ENCODE measurements at regions not wholly inside any gene's neighbourhood (a gene's known extent, or its start where the extent isn't known, plus 50 kb on each side); places are given as distances from the start of the nearest gene placed in this dataset.

GRCh38 chr5:61796773-61797172, 464.7 kb downstream of the ZSWIM6 start:
- DNase-seq = no peak

DNA sequence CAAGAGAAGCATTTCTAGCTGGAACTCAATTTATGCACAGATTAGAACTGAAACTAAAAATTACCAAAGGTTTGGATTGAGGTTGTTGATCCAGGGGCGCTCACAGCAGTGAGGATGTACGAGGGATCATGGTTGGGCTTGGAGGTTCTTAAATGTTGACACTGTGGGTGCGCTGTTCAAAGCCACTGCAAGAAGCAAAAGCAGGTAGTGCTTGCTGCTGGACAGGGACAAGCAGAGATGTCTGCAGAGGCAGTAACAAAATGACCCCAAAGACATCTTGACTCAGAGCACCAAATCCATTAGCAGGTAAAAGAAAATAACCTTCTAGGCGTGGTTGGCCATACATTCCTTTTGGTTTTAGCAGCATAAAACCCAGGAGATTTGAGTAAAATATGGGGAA, 468.4 kb downstream of the ZSWIM6 start:
- no peak for DNase-seq

DNA sequence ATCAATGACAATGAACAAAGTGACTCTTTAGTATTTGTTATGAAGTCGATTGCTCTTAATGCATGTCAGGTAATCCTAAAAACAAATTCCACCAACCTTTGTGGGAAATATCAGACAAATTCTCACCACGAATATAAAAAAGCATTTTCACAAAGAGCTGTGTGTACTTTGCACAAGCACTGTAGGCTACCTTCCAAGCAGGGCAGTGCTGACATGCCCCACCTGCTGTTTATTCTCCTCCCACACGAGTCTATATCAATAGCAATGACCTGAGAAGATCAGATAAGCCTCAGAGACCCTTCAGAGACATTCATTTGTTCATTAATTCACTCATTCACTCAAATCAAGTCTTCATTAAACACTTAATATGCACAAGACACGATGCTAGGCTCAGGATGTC, 469.1 kb downstream of the ZSWIM6 start:
- no peak for DNase-seq

DNA sequence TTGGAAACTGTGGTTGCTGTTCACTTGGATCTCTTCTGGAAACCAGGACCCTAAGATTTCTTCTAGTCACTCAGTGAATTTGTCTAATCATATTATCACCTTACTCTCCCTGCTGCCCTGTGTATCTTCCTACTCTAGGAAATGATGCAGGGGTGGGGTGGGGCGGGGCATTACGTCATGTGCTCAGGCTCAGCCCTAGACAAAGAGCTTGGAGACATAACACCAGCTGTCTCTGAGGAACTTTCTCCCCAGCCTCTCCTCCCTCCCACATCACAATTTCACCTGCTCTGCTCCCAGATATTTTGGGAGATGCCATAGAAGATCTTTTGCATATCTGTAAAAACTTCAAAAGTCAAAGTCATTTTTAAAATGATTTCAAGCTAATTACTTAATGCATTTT, 470.4 kb downstream of the ZSWIM6 start:
- no peak for DNase-seq

- no peak for DNase-seq
These were observed 473.0 kb downstream of the ZSWIM6 start for GRCh38 chr5:61805101-61805500.

GRCh38 chr5:61806491-61807020, 474.5 kb downstream of the ZSWIM6 start:
- no peak for DNase-seq

DNA sequence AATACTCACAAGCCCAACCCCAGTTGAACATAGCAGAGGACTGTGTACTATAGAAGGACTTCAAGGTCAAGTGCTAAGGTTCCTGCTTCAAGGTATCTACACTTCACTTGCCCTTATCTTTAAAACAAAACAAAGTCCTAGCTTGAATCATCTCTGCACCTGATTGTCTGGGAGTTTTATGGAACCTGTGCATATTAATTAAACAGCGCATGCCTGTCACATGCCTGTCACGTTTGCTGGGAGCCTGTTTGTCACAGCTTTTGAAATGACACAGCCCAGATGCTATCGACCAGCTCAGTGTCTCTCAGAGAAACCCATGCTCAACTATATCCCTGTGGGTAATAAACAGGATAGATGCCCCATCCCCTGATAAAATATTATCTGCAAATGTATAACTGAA, 476.0 kb downstream of the ZSWIM6 start:
- DNase-seq = no peak

GRCh38 chr5:61808909-61809308, 476.9 kb downstream of the ZSWIM6 start:
- DNase-seq = no peak

DNA sequence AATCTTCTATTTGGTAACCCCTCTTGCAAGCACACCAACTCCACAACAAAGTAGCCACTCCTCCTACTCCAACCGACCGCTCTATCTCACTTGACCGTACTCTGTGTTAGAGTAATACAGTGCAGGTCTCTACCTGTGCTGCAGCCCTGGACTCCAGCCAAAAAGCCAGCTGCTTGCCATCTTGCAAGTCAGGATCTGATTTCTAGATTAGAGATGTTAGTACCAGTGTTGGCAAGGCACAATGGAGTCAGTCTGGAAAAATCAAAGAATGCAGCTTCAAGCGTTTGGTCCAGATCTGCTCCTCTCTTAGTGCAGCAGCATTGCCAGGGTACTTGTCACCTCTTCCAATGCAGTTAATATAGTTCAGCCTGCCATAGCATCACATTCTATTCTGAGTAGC, 477.6 kb downstream of the ZSWIM6 start:
- no peak for DNase-seq

- DNase-seq = no peak
These were observed 479.0 kb downstream of the ZSWIM6 start for GRCh38 chr5:61811052-61811451.

DNA sequence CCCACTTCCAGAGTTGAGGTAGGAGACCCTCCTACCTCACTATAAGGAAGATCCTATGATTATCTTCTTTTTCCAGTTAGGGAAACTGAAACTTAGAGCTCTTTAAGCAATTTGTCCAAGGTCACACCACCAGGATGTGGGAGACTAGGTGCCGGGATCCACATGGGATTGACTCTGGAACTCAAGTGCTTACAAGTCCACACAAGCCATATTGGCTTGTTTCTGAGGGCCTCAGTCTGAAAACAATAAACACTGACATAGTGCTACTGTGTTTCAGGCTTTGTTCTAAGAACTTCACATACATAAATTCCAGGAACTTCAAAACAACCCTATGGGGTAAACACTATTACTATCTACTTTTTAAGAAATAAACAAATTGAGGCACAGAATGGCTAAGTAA, 481.3 kb downstream of the ZSWIM6 start:
- DNase-seq = no peak

GRCh38 chr5:61815339-61815738, 483.3 kb downstream of the ZSWIM6 start:
- no peak for DNase-seq

- no peak for DNase-seq
These were observed 484.1 kb downstream of the ZSWIM6 start for GRCh38 chr5:61816146-61816545.

DNA sequence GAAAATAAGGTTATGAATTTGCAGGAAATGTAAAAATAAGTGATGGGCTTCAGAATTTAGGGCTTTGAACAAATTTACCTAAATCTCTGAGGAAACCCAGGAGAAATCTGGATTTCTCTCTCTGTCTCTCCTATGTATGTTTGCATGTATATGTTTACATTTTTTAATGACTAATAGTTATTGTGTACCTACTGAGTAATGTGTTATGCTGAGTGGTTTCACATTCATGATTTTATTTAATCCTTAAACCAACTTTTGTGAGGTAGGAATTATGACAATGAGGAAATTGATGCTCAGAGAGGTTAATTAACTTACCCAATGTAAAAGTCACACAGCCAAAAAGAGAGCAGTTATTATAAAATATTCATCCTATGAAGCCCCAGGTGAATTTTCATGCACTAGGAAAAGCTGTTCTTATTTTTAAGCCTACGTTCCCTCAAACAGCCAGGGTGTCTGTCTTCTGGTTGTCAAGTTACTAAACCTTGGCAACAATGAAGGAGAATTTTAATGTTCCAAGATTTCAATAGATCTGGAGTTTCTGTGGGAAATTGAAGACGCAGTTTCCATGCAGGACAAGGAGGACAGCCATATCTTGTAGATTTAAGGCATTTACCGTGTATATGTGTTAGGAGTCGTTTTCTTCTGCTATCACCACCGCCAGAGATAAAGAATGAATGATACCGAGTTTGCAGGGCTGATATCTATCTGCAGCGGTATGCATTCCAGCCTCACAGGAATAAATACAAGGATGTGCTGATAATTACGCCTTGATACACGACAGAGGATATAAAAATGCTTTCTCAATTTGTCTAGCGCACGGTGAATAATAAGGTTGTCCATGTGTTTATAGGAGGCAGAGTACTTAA, 484.8 kb downstream of the ZSWIM6 start:
- no peak for DNase-seq

GRCh38 chr5:61817472-61818326, 485.6 kb downstream of the ZSWIM6 start:
- DNase-seq = peak; percentile 33 to 92

DNA sequence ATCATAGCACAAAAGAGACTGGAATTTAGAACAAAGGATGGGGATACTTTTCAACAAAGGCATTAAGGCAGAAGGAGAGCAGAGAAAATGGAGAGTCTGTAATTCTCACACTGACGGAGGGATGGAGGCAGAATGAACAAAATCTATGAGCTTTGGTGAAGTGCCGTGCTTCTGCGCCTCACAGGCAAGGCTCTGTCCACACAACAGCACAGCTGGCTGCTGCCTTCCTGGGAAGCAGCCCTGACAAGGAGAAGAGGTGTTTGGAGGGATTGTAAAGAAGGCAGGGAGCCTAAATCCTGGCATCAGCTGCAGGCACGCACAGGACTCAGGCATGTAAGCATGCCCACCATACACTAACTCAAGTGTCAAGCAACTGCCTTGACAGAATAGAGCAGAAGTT, 485.2 kb upstream of the KIF2A start:
- no peak for DNase-seq

DNA sequence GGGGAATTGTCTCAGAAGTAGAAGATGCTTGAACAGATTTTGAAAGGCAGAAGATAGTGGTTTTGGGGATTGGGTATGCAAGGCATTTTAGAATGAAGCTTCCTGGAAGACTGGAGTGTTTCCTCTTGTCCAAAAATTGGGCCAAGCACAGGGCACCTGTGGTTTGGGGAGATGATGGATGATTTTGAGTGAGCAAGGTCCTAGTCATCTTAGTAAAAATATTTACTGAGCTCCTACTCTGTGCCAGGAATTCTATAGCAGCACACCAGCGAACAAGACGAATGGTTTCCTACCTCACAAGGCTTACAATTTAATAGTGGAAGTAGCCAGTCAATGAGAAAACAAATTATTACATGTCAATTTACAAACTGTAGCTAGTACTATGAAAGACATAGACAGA, 484.4 kb upstream of the KIF2A start:
- DNase-seq = no peak

DNA sequence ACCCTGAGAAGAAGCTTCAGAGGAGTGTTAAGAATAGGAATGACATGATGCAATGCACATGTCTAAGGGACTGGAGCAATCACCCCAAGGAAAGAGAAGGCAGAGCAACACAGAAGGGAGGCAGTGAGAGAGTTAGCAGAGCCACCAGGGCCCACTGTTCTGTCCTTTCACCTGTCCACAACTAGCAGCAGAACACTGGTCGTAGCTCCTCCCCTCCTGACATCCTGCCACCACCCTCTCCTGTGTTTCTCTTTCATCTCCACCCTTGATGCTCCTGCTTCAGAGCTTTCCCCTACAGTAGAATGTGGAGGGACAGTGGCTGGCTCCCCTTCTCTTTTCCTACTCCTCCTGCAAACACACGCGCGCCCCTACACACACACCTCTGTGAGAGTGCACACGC, 483.4 kb upstream of the KIF2A start:
- no peak for DNase-seq

GRCh38 chr5:61823065-61823464, 482.9 kb upstream of the KIF2A start:
- DNase-seq = no peak

GRCh38 chr5:61823781-61824180, 482.2 kb upstream of the KIF2A start:
- DNase-seq = no peak

- no peak for DNase-seq
These were observed 481.6 kb upstream of the KIF2A start for GRCh38 chr5:61824396-61824795.

GRCh38 chr5:61827445-61827975, 478.5 kb upstream of the KIF2A start:
- no peak for DNase-seq

GRCh38 chr5:61828856-61829255, 477.1 kb upstream of the KIF2A start:
- no peak for DNase-seq

DNA sequence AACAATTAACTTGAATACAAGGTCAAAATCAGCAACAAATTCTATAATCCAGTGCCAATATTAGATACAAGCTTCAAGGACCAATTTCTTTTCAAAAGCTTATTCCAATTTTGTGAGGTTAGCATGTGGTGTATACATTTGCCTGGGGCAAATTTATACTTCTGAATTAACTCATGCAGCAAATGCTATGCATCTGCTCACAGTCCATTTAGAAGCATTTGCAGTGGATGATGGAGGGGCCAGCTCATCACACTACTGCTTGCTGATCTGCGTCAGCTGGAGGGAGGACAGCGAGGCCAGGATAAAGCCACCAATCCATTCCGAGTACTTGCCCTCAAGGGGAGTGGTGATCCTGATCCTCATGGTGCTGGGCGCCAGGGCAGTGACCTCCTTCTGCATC, 474.3 kb upstream of the KIF2A start:
- DNase-seq = no peak

Measured in hippocampal formation (tissue), 2 donors.